ENCODE measurements at regions not wholly inside any gene's neighbourhood (a gene's known extent, or its start where the extent isn't known, plus 50 kb on each side); places are given as distances from the start of the nearest gene placed in this dataset.

- Mint-ChIP-seq H3K27me3 (ENCODE audit: unreplicated experiment) (no peaks in the 10 kb centered on the region), H3K4me3 (ENCODE audit: unreplicated experiment) (no peak overlapping the region), H3K9me3 (ENCODE audit: unreplicated experiment) (no peaks in the 10 kb centered on the region), H3K4me1 (ENCODE audit: unreplicated experiment) (no peaks in the 10 kb centered on the region), H3K36me3 (ENCODE audit: low read depth, unreplicated experiment) (no peaks in the 10 kb centered on the region), H3K27ac (ENCODE audit: unreplicated experiment) (no peak overlapping the region)
- TF ChIP-seq CTCF (IDR thresholded peaks at IDR 0.05; ENCODE audit: unreplicated experiment) = no peak
- DNase-seq (ENCODE audit: low spot score) = no peak
These were observed 284.6 kb downstream of the PTBP2 start for GRCh38 chr1:97006044-97006661.

- TF ChIP-seq CTCF (IDR thresholded peaks at IDR 0.05; ENCODE audit: unreplicated experiment) = no peak
- no peaks in the 10 kb centered on the region for H3K4me1 Mint-ChIP-seq (ENCODE audit: unreplicated experiment)
- DNase-seq (ENCODE audit: low spot score) = no peak
These were observed 286.4 kb downstream of the PTBP2 start for GRCh38 chr1:97007840-97008604.

GRCh38 chr1:97010566-97011264, 289.1 kb downstream of the PTBP2 start:
- H3K4me1 Mint-ChIP-seq (ENCODE audit: unreplicated experiment) = no peaks in the 10 kb centered on the region
- no peak for DNase-seq (ENCODE audit: low spot score)
- no peak overlapping the region for H3K27ac Mint-ChIP-seq (ENCODE audit: unreplicated experiment)
- H3K4me3 Mint-ChIP-seq (ENCODE audit: unreplicated experiment) = no peak overlapping the region
- TF ChIP-seq CTCF (IDR thresholded peaks at IDR 0.05; ENCODE audit: unreplicated experiment) = no peak
- no peaks in the 10 kb centered on the region for H3K9me3 Mint-ChIP-seq (ENCODE audit: unreplicated experiment)
- H3K36me3 Mint-ChIP-seq (ENCODE audit: low read depth, unreplicated experiment) = no peaks in the 10 kb centered on the region
- H3K27me3 Mint-ChIP-seq (ENCODE audit: unreplicated experiment) = no peaks in the 10 kb centered on the region

More at GRCh38 chr1:97007840-97008604, 286.4 kb downstream of the PTBP2 start:
- no peak overlapping the region for H3K4me3 Mint-ChIP-seq (ENCODE audit: unreplicated experiment)
- H3K27ac Mint-ChIP-seq (ENCODE audit: unreplicated experiment) = no peak overlapping the region
- H3K36me3 Mint-ChIP-seq (ENCODE audit: low read depth, unreplicated experiment) = no peaks in the 10 kb centered on the region
- no peaks in the 10 kb centered on the region for H3K27me3 Mint-ChIP-seq (ENCODE audit: unreplicated experiment)
- H3K9me3 Mint-ChIP-seq (ENCODE audit: unreplicated experiment) = no peaks in the 10 kb centered on the region

- Mint-ChIP-seq H3K9me3 (ENCODE audit: unreplicated experiment) (no peaks in the 10 kb centered on the region), H3K27me3 (ENCODE audit: unreplicated experiment) (no peaks in the 10 kb centered on the region), H3K36me3 (ENCODE audit: low read depth, unreplicated experiment) (no peaks in the 10 kb centered on the region), H3K4me3 (ENCODE audit: unreplicated experiment) (no peak overlapping the region), H3K27ac (ENCODE audit: unreplicated experiment) (no peak overlapping the region), H3K4me1 (ENCODE audit: unreplicated experiment) (no peaks in the 10 kb centered on the region)
- DNase-seq (ENCODE audit: low spot score) = no peak
- TF ChIP-seq CTCF (IDR thresholded peaks at IDR 0.05; ENCODE audit: unreplicated experiment) = no peak
These were observed 291.6 kb downstream of the PTBP2 start for GRCh38 chr1:97013136-97013535.

- Mint-ChIP-seq H3K4me1 (ENCODE audit: unreplicated experiment) (no peaks in the 10 kb centered on the region), H3K27ac (ENCODE audit: unreplicated experiment) (no peak overlapping the region), H3K27me3 (ENCODE audit: unreplicated experiment) (no peaks in the 10 kb centered on the region), H3K4me3 (ENCODE audit: unreplicated experiment) (no peak overlapping the region), H3K36me3 (ENCODE audit: low read depth, unreplicated experiment) (no peaks in the 10 kb centered on the region), H3K9me3 (ENCODE audit: unreplicated experiment) (no peaks in the 10 kb centered on the region)
- TF ChIP-seq CTCF (IDR thresholded peaks at IDR 0.05; ENCODE audit: unreplicated experiment) = no peak
- DNase-seq (ENCODE audit: low spot score) = no peak
These were observed 292.4 kb downstream of the PTBP2 start for GRCh38 chr1:97013941-97014340.
